HL-60 (cell line): ENCODE measurements at regions not wholly inside any gene's neighbourhood (a gene's known extent, or its start where the extent isn't known, plus 50 kb on each side); places are given as distances from the start of the nearest gene placed in this dataset.
A peak's percentile ranks its signal among the peaks of the same experiment; 100 is the strongest.

Experiments
- DNase-seq, 2 experiments: peaks; one replicate each; pipeline ENCODE4 v3.0.0-alpha.2; 2010 to 2020; ENCODE audit warnings: low read depth in 1 of 2, low spot score in 1 of 2
- H3K27ac ChIP-seq: fragments of 250-450 bp; sonication (Bioruptor Pico); replicated peaks from 2 replicates; pipeline ENCODE4 v1.5.1; 2020; ENCODE audit warnings: mild to moderate bottlenecking, moderate library complexity
- H3K27me3 ChIP-seq: fragments of 250-450 bp; sonication (Bioruptor Pico); 2 replicates; pipeline ENCODE4 v1.5.1; 2021; ENCODE audit warnings: mild to moderate bottlenecking, moderate library complexity; ENCODE audit not compliant: insufficient read depth, poor library complexity, severe bottlenecking
- H3K4me3 ChIP-seq: replicated peaks from 2 replicates; pipeline ENCODE4 v1.5.1; 2011; ENCODE audit warnings: mild to moderate bottlenecking, control low read depth, low read length; ENCODE audit not compliant: insufficient read depth
- GABPA ChIP-seq: IDR thresholded peaks from 2 replicates; pipeline ENCODE4 v1.6.1; 2012; ENCODE audit warnings: low read depth
- POLR2AphosphoS5 ChIP-seq: IDR thresholded peaks from 2 replicates; pipeline ENCODE4 v1.6.1; 2012; ENCODE audit warnings: low read depth
- SPI1 ChIP-seq: IDR thresholded peaks from 2 replicates; pipeline ENCODE4 v1.6.1; 2012; ENCODE audit warnings: low read depth, mild to moderate bottlenecking, borderline replicate concordance
- TF ChIP-seq, protein P1 (sequence below): IDR thresholded peaks from 2 replicates; pipeline ENCODE4 v1.6.1; 2012; ENCODE audit warnings: low read depth; ENCODE audit not compliant: insufficient replicate concordance
- TF ChIP-seq, protein P2 (sequence below): IDR thresholded peaks from one replicate; pipeline ENCODE4 v1.5.1; 2011; ENCODE audit warnings: low read length, control low read depth, inconsistent platforms; ENCODE audit not compliant: insufficient read depth

GRCh38 chr9:103522409-103522808, 527.3 kb downstream of the CYLC2 start:
- no peak for TF ChIP-seq GABPA
- TF ChIP-seq, protein P1, sequence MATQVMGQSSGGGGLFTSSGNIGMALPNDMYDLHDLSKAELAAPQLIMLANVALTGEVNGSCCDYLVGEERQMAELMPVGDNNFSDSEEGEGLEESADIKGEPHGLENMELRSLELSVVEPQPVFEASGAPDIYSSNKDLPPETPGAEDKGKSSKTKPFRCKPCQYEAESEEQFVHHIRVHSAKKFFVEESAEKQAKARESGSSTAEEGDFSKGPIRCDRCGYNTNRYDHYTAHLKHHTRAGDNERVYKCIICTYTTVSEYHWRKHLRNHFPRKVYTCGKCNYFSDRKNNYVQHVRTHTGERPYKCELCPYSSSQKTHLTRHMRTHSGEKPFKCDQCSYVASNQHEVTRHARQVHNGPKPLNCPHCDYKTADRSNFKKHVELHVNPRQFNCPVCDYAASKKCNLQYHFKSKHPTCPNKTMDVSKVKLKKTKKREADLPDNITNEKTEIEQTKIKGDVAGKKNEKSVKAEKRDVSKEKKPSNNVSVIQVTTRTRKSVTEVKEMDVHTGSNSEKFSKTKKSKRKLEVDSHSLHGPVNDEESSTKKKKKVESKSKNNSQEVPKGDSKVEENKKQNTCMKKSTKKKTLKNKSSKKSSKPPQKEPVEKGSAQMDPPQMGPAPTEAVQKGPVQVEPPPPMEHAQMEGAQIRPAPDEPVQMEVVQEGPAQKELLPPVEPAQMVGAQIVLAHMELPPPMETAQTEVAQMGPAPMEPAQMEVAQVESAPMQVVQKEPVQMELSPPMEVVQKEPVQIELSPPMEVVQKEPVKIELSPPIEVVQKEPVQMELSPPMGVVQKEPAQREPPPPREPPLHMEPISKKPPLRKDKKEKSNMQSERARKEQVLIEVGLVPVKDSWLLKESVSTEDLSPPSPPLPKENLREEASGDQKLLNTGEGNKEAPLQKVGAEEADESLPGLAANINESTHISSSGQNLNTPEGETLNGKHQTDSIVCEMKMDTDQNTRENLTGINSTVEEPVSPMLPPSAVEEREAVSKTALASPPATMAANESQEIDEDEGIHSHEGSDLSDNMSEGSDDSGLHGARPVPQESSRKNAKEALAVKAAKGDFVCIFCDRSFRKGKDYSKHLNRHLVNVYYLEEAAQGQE: no peak
- TF ChIP-seq POLR2AphosphoS5: no peak
- TF ChIP-seq, protein P2, sequence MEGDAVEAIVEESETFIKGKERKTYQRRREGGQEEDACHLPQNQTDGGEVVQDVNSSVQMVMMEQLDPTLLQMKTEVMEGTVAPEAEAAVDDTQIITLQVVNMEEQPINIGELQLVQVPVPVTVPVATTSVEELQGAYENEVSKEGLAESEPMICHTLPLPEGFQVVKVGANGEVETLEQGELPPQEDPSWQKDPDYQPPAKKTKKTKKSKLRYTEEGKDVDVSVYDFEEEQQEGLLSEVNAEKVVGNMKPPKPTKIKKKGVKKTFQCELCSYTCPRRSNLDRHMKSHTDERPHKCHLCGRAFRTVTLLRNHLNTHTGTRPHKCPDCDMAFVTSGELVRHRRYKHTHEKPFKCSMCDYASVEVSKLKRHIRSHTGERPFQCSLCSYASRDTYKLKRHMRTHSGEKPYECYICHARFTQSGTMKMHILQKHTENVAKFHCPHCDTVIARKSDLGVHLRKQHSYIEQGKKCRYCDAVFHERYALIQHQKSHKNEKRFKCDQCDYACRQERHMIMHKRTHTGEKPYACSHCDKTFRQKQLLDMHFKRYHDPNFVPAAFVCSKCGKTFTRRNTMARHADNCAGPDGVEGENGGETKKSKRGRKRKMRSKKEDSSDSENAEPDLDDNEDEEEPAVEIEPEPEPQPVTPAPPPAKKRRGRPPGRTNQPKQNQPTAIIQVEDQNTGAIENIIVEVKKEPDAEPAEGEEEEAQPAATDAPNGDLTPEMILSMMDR: no peak
- no peak for TF ChIP-seq SPI1
- H3K27me3 ChIP-seq: no peaks in the 10 kb centered on the region
- no peak for DNase-seq
- H3K27ac ChIP-seq: no peak overlapping the region
- H3K4me3 ChIP-seq: no peak overlapping the region

DNA sequence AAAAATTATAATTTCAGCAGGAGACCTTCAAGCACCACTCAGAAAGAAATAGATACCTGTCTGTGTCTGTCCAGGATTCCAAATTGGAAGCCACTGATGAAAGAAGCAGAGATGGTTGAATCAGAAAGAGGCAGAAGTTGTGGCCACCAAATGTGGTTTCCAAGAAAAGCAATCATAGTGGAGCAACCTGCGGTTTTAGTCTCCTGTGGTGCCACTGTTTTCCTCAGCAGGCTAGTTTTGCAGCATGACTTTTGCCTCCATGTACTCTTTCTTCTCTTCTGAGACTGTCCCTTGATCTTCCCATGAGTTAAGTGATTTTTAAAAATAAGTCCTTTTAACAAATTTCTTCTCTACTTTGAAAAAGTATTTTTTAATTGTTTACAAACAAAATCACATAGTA, 535.8 kb downstream of the CYLC2 start:
- TF ChIP-seq POLR2AphosphoS5 (peak; percentile 54; the same call in 1 of the 2 replicates), SPI1 (no peak), GABPA (no peak)
- TF ChIP-seq, protein P2: no peak
- TF ChIP-seq, protein P1: no peak
- Histone ChIP-seq H3K27ac (no peak overlapping the region), H3K27me3 (no peaks in the 10 kb centered on the region), H3K4me3 (no peak overlapping the region)
- DNase-seq: peak in 1 of 2 experiments; percentile 66

GRCh38 chr9:103533318-103533717, 538.2 kb downstream of the CYLC2 start:
- no peak overlapping the region for H3K27ac ChIP-seq
- DNase-seq: peak in 1 of 2 experiments; percentile 72
- H3K27me3 ChIP-seq: no peaks in the 10 kb centered on the region
- TF ChIP-seq SPI1 (peak; percentile 20; the same call in 1 of the 2 replicates), GABPA (no peak)
- no peak overlapping the region for H3K4me3 ChIP-seq

DNA sequence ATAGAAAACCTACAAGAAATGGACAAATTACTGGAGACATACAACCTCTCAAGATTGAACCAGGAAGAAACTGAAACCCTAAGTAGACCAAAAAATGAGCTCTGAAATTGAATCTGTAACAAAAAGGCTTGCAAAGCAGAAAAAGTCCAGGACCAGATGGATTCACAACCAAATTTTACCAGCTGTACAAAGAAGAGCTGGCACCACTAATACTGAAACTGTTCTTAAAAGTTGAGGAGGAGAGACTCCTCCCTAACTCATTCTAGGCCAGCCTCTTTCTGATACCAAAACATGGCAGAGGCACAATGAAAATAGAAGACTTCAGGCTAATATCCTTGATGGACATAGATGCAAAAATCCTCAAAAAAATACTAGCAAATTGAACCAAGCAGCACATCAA, 542.3 kb downstream of the CYLC2 start:
- TF ChIP-seq SPI1 (no peak), POLR2AphosphoS5 (no peak), GABPA (no peak)
- TF ChIP-seq, protein P2: no peak
- TF ChIP-seq, protein P1: no peak
- no peaks in the 10 kb centered on the region for H3K27me3 ChIP-seq
- H3K4me3 ChIP-seq: no peak overlapping the region
- no peak overlapping the region for H3K27ac ChIP-seq
- DNase-seq: no peak
